ENCODE measurements at regions not wholly inside any gene's neighbourhood (a gene's known extent, or its start where the extent isn't known, plus 50 kb on each side); places are given as distances from the start of the nearest gene placed in this dataset.

DNA sequence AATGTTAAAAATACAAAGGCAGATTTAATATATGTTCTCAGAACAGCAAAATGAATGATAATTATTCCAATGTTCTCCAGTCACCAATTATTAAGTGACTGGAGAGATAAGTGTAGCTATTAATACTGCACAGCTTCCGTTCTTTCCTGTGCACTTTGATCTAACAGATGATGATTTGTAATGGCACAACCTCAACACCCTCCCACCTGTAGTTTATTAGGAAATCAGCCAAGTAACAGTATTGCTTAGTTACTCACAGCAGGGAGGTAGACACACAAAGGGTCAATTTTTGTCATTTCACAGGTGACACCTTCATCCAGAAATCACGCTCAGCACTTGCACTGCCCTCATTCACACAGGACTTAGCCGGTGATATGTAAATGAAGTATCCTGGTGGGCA, 688.1 kb downstream of the EPHA3 start:
- 74% methylated on average over 3 of the region's 3 CpGs; no CpG with 5 or more reads in 1 of the 2 experiments for WGBS, 2 experiments (ENCODE audit: insufficient coverage in 1 of 2, insufficient read length in 1 of 2)
- H3K4me3 ChIP-seq (ENCODE audit: low read length), result no peak overlapping the region
- no peaks in the 10 kb centered on the region for H3K9me3 Mint-ChIP-seq
- H3K36me3 ChIP-seq (ENCODE audit: control insufficient read depth, insufficient read depth, low read length), result no peaks in the 10 kb centered on the region
- H3K4me3 Mint-ChIP-seq, result no peak overlapping the region
- no peaks in the 10 kb centered on the region for H3K36me3 Mint-ChIP-seq (ENCODE audit: low read depth)
- H3K4me1 Mint-ChIP-seq, result peaks cover 5% of the 10 kb centered on the region
- no peaks in the 10 kb centered on the region for H3K27me3 ChIP-seq (ENCODE audit: control insufficient read depth, insufficient read depth, low read length, poor library complexity, severe bottlenecking)
- DNase-seq, result no peak
- H3K9ac ChIP-seq (ENCODE audit: extremely low read depth, low read length, poor library complexity, severe bottlenecking), result no peak overlapping the region
- no peaks in the 10 kb centered on the region for H3K4me1 ChIP-seq (ENCODE audit: control insufficient read depth, insufficient read depth, low read length)
- peaks cover 2% of the 10 kb centered on the region for H3K27me3 Mint-ChIP-seq (ENCODE audit: insufficient read depth)
- TF ChIP-seq, protein P1, sequence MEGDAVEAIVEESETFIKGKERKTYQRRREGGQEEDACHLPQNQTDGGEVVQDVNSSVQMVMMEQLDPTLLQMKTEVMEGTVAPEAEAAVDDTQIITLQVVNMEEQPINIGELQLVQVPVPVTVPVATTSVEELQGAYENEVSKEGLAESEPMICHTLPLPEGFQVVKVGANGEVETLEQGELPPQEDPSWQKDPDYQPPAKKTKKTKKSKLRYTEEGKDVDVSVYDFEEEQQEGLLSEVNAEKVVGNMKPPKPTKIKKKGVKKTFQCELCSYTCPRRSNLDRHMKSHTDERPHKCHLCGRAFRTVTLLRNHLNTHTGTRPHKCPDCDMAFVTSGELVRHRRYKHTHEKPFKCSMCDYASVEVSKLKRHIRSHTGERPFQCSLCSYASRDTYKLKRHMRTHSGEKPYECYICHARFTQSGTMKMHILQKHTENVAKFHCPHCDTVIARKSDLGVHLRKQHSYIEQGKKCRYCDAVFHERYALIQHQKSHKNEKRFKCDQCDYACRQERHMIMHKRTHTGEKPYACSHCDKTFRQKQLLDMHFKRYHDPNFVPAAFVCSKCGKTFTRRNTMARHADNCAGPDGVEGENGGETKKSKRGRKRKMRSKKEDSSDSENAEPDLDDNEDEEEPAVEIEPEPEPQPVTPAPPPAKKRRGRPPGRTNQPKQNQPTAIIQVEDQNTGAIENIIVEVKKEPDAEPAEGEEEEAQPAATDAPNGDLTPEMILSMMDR (conservative IDR thresholded peaks at IDR 0.05), result no peak
- H3K27ac Mint-ChIP-seq, result no peak overlapping the region
- no peak overlapping the region for H3K27ac ChIP-seq (ENCODE audit: low read depth, low read length)
- no peaks in the 10 kb centered on the region for H3K9me3 ChIP-seq (ENCODE audit: control insufficient read depth, low read length)

DNA sequence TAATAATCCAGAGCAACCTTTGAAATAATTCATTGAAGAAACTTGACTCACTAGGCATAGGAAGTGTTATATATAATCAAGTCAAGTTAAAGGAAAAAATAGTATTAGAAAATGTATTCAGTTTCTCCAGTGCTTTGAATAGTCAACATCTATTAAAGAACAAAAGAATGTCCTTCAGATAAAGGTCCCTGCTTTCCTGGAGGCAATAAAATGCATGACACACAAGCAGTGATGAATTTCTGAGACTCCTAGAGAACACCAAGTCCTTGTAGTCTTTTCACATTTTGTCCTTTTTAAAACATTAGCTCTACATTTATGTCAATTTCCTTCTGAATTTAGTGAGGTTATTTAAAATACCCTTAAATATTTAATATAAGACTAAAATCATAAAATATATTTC, 695.5 kb downstream of the EPHA3 start:
- no peak for DNase-seq
- Histone ChIP-seq H3K4me1 (ENCODE audit: control insufficient read depth, insufficient read depth, low read length) (no peaks in the 10 kb centered on the region), H3K9me3 (ENCODE audit: control insufficient read depth, low read length) (peaks cover 6% of the 10 kb centered on the region), H3K36me3 (ENCODE audit: control insufficient read depth, insufficient read depth, low read length) (no peaks in the 10 kb centered on the region), H3K9ac (ENCODE audit: extremely low read depth, low read length, poor library complexity, severe bottlenecking) (no peak overlapping the region), H3K4me3 (ENCODE audit: low read length) (no peak overlapping the region), H3K27me3 (ENCODE audit: control insufficient read depth, insufficient read depth, low read length, poor library complexity, severe bottlenecking) (no peaks in the 10 kb centered on the region), H3K27ac (ENCODE audit: low read depth, low read length) (no peak overlapping the region)
- H3K4me1 Mint-ChIP-seq, result no peaks in the 10 kb centered on the region
- no peak overlapping the region for H3K27ac Mint-ChIP-seq
- H3K4me3 Mint-ChIP-seq, result no peak overlapping the region
- H3K36me3 Mint-ChIP-seq (ENCODE audit: low read depth), result no peaks in the 10 kb centered on the region
- no peaks in the 10 kb centered on the region for H3K27me3 Mint-ChIP-seq (ENCODE audit: insufficient read depth)
- no peaks in the 10 kb centered on the region for H3K9me3 Mint-ChIP-seq
- TF ChIP-seq, protein P1 (conservative IDR thresholded peaks at IDR 0.05), result no peak

DNA sequence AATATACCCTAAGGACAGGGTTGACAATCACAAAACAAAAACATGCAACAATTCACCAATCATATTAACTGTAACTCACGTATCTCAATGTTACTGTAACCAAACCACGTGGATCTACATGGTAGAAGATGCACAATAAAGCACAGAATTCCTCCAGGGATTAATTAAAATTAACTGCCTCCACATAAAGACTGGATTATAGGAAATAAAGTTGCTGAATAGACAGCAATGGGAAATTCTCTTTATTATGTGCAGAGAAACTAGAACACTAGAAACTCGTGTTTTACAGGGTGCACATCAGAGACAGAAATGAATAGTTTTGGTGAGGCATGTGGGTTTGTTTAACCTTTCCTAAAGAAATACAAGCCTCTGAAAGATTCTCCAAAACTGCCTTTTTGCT, 696.3 kb downstream of the EPHA3 start:
- H3K4me3 Mint-ChIP-seq, result no peak overlapping the region
- no peak overlapping the region for H3K27ac Mint-ChIP-seq
- no peaks in the 10 kb centered on the region for H3K36me3 Mint-ChIP-seq (ENCODE audit: low read depth)
- TF ChIP-seq, protein P1 (conservative IDR thresholded peaks at IDR 0.05), result no peak
- no peaks in the 10 kb centered on the region for H3K27me3 ChIP-seq (ENCODE audit: control insufficient read depth, insufficient read depth, low read length, poor library complexity, severe bottlenecking)
- H3K4me1 Mint-ChIP-seq, result no peaks in the 10 kb centered on the region
- peaks cover 15% of the 10 kb centered on the region for H3K9me3 ChIP-seq (ENCODE audit: control insufficient read depth, low read length)
- peaks cover 4% of the 10 kb centered on the region for H3K9me3 Mint-ChIP-seq
- H3K27me3 Mint-ChIP-seq (ENCODE audit: insufficient read depth), result no peaks in the 10 kb centered on the region
- H3K36me3 ChIP-seq (ENCODE audit: control insufficient read depth, insufficient read depth, low read length), result no peaks in the 10 kb centered on the region
- H3K4me3 ChIP-seq (ENCODE audit: low read length), result no peak overlapping the region
- no peak overlapping the region for H3K9ac ChIP-seq (ENCODE audit: extremely low read depth, low read length, poor library complexity, severe bottlenecking)
- 87 to 100% methylated on average over 1 to 3 of the region's 3 CpGs for WGBS, 2 experiments (ENCODE audit: insufficient coverage in 1 of 2, insufficient read length in 1 of 2)
- no peak for DNase-seq
- no peak overlapping the region for H3K27ac ChIP-seq (ENCODE audit: low read depth, low read length)
- H3K4me1 ChIP-seq (ENCODE audit: control insufficient read depth, insufficient read depth, low read length), result no peaks in the 10 kb centered on the region
